ENCODE measurements at regions not wholly inside any gene's neighbourhood (a gene's known extent, or its start where the extent isn't known, plus 50 kb on each side); places are given as distances from the start of the nearest gene placed in this dataset.

GRCh38 chr3:76311941-76312340, 526.6 kb upstream of the ZNF717 start:
- TF ChIP-seq POLR2A (IDR thresholded peaks at IDR 0.05; ENCODE audit: low read length), result no peak
- no peak for TF ChIP-seq GATA1 (IDR thresholded peaks at IDR 0.05; ENCODE audit: low read depth, low read length)

All from erythroblast (primary cell).